Right kidney (tissue), 1 donor: ENCODE measurements at regions not wholly inside any gene's neighbourhood (a gene's known extent, or its start where the extent isn't known, plus 50 kb on each side); places are given as distances from the start of the nearest gene placed in this dataset.

ENCODE experiments used
- DNase-seq: peaks from one replicate; pipeline ENCODE4 v3.0.0-alpha.2; 2016

GRCh38 chr11:80118073-80118472 is 677.2 kb upstream of the TENM4 start:
- no peak for DNase-seq

DNA sequence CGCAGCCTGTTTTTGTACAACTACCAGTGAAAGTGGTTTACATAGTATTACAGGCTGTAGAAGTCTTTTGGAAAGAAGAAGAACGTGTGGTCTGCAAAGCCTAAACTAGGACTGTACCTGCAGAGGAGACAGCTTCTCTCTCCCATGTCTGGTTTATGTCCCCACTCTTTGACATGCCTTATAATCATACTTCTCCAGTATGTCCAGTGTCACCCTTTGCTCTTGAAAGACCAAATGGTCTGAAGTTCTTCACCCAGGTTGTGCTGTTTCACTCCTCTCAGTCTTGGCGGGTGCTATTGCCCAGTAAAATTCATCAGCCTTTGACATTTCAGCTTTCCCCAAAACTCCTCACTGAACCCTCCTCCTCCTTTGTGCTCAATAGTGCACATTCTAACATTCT is 676.0 kb upstream of the TENM4 start:
- no peak for DNase-seq

DNA sequence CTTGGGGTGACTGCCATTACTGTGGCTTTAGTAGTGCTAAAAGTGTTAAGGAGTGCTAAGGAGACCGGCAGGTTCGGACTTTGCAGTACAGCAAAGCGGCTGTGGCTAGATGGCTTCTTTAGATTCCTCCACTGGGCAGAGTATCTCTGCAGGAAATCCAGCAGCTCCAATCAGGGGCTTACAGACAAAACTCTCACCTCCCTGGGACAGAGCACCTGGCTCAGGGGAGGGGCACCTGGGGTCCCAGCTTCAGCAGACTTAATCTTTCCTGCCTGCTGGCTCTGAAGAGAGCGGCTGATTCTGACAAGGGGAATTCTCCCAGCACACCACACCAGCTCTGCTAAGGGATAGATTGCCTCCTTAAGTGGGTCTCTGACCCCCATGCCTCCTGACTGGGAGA is 668.8 kb upstream of the TENM4 start:
- no peak for DNase-seq

GRCh38 chr11:80109031-80109430 is 668.2 kb upstream of the TENM4 start:
- no peak for DNase-seq

DNA sequence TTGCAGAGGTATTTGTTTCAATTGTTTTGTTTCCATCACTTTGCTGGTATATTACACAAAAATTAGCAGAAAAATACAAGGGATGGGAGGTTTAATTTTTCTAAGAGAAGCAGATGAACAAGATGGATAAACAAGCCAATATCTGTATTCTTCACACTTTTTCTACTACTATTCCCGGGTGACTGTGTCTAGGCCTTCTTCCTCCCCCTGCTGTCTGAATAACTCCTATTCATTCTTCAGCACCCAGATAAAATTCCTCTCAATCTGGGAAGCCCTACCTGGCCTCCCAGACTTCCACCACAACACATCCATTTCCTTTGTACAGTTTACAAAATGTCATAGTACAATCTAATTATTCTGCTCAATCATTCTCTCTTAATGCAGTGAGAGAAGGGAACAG is 666.6 kb upstream of the TENM4 start:
- DNase-seq, result no peak

DNA sequence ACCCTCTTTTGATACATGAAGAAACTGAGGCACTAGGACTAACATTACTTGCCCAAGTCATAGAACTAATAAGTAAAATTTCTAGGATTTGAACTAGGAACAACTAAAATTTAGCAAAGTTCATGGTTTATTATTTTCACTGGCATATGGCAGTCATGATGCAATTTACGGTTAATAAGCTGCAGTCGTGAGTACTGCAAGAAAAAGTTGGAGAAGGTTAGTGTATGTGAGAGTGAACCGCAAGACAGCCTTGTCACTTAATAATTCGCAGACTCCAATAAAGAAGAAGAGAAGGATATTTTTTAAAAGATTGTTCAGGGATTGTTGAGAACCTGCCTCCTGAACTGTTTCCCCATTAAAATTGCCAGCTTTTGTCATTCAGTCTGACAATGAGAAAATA is 663.4 kb upstream of the TENM4 start:
- DNase-seq, result no peak

DNA sequence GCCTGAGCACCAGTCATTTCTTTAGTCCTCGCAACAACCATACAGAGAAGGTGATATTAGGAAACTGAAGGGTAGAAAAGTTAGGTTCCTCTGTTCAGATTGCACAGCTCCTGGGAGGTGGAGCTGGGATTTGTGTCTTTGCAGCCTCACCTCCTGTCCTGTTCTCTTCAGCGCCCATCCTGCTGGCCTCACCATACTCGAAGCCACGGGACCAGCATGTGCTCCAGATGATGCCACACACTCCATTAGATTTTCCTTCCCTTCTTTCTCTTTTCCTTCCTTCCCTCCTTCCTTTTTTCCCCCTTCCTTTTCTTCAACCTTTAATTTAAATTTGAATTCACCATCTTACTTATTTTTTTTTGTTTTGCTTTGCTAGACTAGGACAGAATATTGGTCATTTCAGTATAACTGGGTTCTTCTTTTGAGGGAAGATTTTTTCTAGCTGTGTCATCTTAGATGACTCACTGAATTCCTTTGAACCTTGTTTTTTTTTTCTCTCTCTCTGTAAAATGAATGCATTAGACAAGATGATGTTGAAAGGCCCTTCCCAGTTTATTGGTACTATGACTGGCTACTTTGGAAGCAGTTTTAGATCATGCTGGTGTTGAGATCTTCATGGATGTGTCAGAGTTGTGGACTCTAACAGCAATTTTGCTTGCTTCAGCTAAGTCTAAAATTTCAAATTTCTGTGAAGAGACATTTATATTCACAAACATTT is 662.5 kb upstream of the TENM4 start:
- DNase-seq, result no peak

GRCh38 chr11:80097146-80097545 is 656.3 kb upstream of the TENM4 start:
- DNase-seq, result no peak

DNA sequence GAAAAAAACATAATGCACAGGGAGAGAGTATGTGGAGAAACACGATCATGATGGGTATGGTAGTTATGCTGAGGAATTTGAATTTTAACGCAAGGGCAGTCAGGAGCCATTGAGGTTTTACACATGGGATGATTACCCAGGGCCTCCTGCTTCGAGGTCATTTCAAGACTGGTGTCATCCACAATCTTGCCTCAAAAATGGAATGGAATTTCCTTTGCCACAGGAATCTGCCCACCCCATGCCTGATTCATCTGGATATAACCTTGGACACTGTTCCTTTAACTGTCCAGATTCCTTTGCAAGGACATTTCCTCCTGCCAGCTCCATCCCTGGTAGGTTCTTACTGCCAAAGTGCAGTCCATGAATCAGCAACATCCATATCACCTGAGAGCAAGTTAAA is 655.9 kb upstream of the TENM4 start:
- DNase-seq, result no peak

- DNase-seq, result no peak
Measured at GRCh38 chr11:80086496-80087055, 645.7 kb upstream of the TENM4 start.

DNA sequence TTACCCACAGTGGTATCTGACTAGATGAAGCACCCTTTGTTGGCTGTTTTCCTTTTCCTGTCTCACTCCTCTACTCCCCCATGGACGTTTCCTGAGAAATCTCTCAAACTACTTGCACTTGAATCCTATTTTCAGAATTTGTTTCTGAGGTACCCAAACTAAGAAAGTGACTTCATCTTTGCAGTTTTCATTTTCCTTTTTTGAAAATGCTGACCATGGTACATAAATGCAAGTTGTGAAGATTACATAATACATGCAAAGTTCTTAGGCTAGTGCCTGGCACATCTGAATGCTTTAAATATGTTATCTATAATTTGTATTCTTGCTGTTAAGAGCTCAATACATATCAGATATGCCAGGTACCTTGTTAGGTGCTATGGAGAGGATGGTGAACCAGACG is 644.7 kb upstream of the TENM4 start:
- no peak for DNase-seq

DNA sequence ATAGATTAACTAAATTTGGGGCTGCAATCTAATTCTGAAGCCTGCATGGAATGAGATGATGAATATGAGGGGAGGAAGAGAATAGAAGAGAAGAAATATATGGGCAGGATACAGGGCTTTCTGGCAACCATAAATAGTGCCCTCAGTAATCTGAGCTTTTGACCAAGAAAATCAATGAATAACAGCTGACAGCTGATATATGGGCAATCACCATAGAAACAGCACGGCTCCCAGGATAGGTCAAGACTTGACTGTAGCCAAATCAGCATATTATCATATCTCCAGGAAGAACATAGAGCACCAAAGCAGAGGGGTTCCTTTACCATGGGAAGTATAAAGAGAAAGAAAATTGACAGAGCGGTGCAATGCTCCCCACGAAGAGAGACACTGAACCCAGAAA is 643.8 kb upstream of the TENM4 start:
- no peak for DNase-seq

GRCh38 chr11:80083531-80083951 is 642.7 kb upstream of the TENM4 start:
- no peak for DNase-seq

- DNase-seq, result no peak
Measured at GRCh38 chr11:80082406-80082805, 641.6 kb upstream of the TENM4 start.

GRCh38 chr11:80077113-80077512 is 636.3 kb upstream of the TENM4 start:
- DNase-seq, result no peak

GRCh38 chr11:80074837-80075236 is 634.0 kb upstream of the TENM4 start:
- DNase-seq, result no peak

DNA sequence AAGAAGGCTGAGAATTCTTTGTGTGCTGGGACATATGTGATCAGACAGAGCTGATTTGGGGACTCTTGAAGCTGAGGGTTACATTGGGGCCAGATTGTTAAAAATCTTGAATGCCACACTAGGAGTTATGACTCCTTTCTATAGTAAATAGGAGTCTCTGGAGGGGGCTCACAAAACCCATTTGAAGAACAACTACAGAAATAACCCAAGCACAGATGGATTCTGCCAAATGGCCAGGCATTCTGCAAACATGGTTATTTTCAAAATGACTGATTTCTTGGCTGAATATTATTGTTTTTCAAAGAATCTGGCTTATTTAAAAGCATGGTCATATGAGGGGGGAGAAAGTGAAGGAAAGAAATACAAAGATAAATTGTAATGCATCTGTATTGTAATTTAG is 625.5 kb upstream of the TENM4 start:
- DNase-seq, result no peak

DNA sequence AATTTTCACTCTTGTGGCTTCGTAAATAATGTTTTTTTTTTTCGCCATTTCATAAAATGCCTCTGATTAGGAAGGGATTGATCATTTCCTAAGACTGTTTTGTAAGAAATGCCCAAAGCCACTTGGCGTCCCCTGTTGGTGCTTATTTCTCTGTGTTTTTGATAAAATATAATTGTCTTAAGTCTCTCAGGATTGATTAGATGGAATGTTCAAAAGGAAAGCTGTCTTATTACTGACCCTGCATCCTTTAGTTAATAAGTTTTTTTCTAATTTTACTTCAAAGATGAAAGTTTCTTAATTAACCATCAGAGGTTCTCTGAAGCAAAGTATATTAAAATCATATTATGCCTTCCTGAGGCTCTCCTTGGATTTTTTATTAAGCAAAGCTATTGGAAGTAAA is 624.3 kb upstream of the TENM4 start:
- DNase-seq, result no peak

GRCh38 chr11:80061056-80061455 is 620.2 kb upstream of the TENM4 start:
- DNase-seq, result no peak

DNA sequence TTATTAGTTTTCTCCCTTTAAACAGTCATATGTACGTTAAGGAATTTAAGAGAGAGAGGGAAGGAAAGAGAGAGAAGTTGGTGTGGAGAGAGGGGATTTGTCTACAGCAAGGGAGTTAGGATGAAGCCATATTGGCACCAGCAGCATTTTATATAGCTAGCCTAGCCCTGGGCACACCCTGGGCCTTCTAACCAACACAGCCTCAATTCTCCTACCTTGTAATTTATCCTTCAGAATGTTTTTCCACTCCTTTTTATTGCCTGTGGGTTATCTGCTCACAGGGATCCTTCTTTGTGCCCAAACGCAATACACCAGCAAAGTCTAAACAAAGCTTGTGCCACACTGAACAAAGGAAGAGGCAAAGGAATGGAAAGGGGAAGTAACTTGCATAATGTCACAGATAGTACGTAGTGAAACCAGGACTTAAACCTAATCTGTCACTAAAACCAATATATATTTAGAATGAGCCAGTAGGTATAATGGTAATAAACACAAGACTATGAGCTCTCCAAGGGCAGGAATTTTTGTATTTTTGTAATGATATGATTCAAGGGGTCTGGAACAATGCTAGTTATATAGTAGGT is 613.8 kb upstream of the TENM4 start:
- no peak for DNase-seq

GRCh38 chr11:80048513-80048912 is 607.7 kb upstream of the TENM4 start:
- no peak for DNase-seq

- DNase-seq, result no peak
Measured at GRCh38 chr11:80041136-80042000, 600.5 kb upstream of the TENM4 start.

GRCh38 chr11:80034801-80035200 is 594.0 kb upstream of the TENM4 start:
- DNase-seq, result no peak
